IMR-90 (cell line): ENCODE measurements at regions not wholly inside any gene's neighbourhood (a gene's known extent, or its start where the extent isn't known, plus 50 kb on each side); places are given as distances from the start of the nearest gene placed in this dataset.

Source experiments
- ATAC-seq: fragments of 200-7000 bp; cut with Tn5 transposase; 2 replicates; pipeline ENCODE4 v1.9.1; 2020; ENCODE audit warnings: low read depth, mild to moderate bottlenecking, moderate library complexity
- BruUV-seq: library from RNA; stranded (reverse); fragments of 400-500 nt; replicated peaks from 2 replicates; lab custom pipeline; 2021; lab: Mats Ljungman, UMichigan
- CTCF ChIA-PET: fragments of 300-600 bp; formaldehyde crosslinking; extraction: SDS; loops from one replicate; lab custom pipeline; 2021; ENCODE audit warnings: antibody characterized with exemption; lab: Yijun Ruan, JAX
- POLR2A ChIA-PET: fragments of 300-600 bp; sonication (Branson Sonifier 250); formaldehyde crosslinking; loops from one replicate; lab custom pipeline; 2022; ENCODE audit warnings: antibody characterized with exemption; ENCODE audit not compliant: unreplicated experiment; lab: Charles Lee
- DNase-seq: peaks from one replicate; pipeline ENCODE4 v3.0.0; 2013
- H2AFZ ChIP-seq: replicated peaks from 2 replicates; pipeline ENCODE3; 2013; ENCODE audit warnings: low read length, mild to moderate bottlenecking; ENCODE audit not compliant: poor library complexity
- H2AK5ac ChIP-seq: 2 replicates; pipeline ENCODE4 v1.6.1; 2013; ENCODE audit warnings: low read depth, low read length, inconsistent platforms
- H2AK9ac ChIP-seq: replicated peaks from 2 replicates; pipeline ENCODE3; 2013; ENCODE audit warnings: mild to moderate bottlenecking, low read depth, low read length, moderate library complexity; ENCODE audit not compliant: poor library complexity
- H2BK120ac ChIP-seq: 2 replicates; pipeline ENCODE4 v1.6.1; 2013; ENCODE audit warnings: low read depth, low read length, inconsistent platforms
- H2BK15ac ChIP-seq: 3 replicates; pipeline ENCODE4 v1.6.1; 2013; ENCODE audit warnings: low read depth, low read length, inconsistent platforms
- H2BK20ac ChIP-seq: 2 replicates; pipeline ENCODE4 v1.6.1; 2013; ENCODE audit warnings: low read depth, mild to moderate bottlenecking, inconsistent platforms, low read length, moderate library complexity
- H2BK5ac ChIP-seq: 2 replicates; pipeline ENCODE4 v1.6.1; 2013; ENCODE audit warnings: mild to moderate bottlenecking, low read depth, low read length, inconsistent platforms; ENCODE audit not compliant: poor library complexity, severe bottlenecking
- H3K14ac ChIP-seq: replicated peaks from 2 replicates; pipeline ENCODE4 v1.6.1; 2013; ENCODE audit warnings: low read depth, low read length, inconsistent platforms
- H3K18ac ChIP-seq: 2 replicates; pipeline ENCODE4 v1.6.1; 2013; ENCODE audit warnings: low read depth, low read length, control low read depth
- H3K23ac ChIP-seq: 2 replicates; pipeline ENCODE4 v1.6.1; 2013; ENCODE audit warnings: low read depth, low read length, inconsistent platforms
- H3K27ac ChIP-seq: 2 replicates; pipeline ENCODE4 v1.5.1; 2013; ENCODE audit warnings: mild to moderate bottlenecking, control low read depth, low read length; ENCODE audit not compliant: insufficient read depth
- H3K27me3 ChIP-seq: 2 replicates; pipeline ENCODE4 v1.6.1; 2013; ENCODE audit warnings: low read length; ENCODE audit not compliant: control insufficient read depth, insufficient read depth
- H3K36me3 ChIP-seq: 2 replicates; pipeline ENCODE4 v1.6.1; 2013; ENCODE audit warnings: low read length, mixed read lengths; ENCODE audit not compliant: control insufficient read depth, insufficient read depth
- H3K4ac ChIP-seq: 2 replicates; pipeline ENCODE4 v1.6.1; 2013; ENCODE audit warnings: low read depth, low read length, inconsistent platforms
- H3K4me1 ChIP-seq: 2 replicates; pipeline ENCODE4 v1.6.1; 2013; ENCODE audit warnings: low read length, mixed read lengths; ENCODE audit not compliant: control insufficient read depth, insufficient read depth
- H3K4me2 ChIP-seq: 2 replicates; pipeline ENCODE4 v1.6.1; 2013; ENCODE audit warnings: low read depth, mild to moderate bottlenecking, control low read depth, low read length, moderate library complexity
- H3K4me3 ChIP-seq: 2 replicates; pipeline ENCODE4 v1.5.1; 2013; ENCODE audit warnings: low read depth, mild to moderate bottlenecking, control low read depth, low read length, moderate library complexity; ENCODE audit not compliant: insufficient read depth
- H3K56ac ChIP-seq: 2 replicates; pipeline ENCODE4 v1.6.1; 2013; ENCODE audit warnings: low read length, inconsistent platforms; ENCODE audit not compliant: insufficient read depth; ENCODE audit errors: extremely low read depth
- H3K79me1 ChIP-seq, 2 experiments: 2 replicates each; pipeline ENCODE4 v1.6.1; 2013; ENCODE audit warnings: low read length in 2 of 2, inconsistent platforms in 1 of 2, low read depth in 1 of 2
- H3K9ac ChIP-seq: 2 replicates; pipeline ENCODE4 v1.6.1; 2013; ENCODE audit warnings: low read depth, low read length, control low read depth
- H3K9me1 ChIP-seq: 2 replicates; pipeline ENCODE4 v1.6.1; 2013; ENCODE audit warnings: low read length, inconsistent platforms; ENCODE audit not compliant: insufficient read depth
- H3K9me3 ChIP-seq: 2 replicates; pipeline ENCODE4 v1.6.1; 2013; ENCODE audit warnings: low read length; ENCODE audit not compliant: control insufficient read depth, insufficient read depth
- H4K20me1 ChIP-seq: 2 replicates; pipeline ENCODE4 v1.6.1; 2013; ENCODE audit warnings: low read length, inconsistent platforms; ENCODE audit not compliant: insufficient read depth
- H4K5ac ChIP-seq: 2 replicates; pipeline ENCODE4 v1.6.1; 2013; ENCODE audit warnings: mild to moderate bottlenecking, low read depth, low read length, control low read depth
- H4K8ac ChIP-seq, 2 experiments: 2 replicates each; pipeline ENCODE4 v1.6.1; 2013; ENCODE audit warnings: low read depth in 2 of 2, low read length in 2 of 2, control low read depth in 1 of 2, inconsistent platforms in 1 of 2
- H4K91ac ChIP-seq: 2 replicates; pipeline ENCODE4 v1.6.1; 2013; ENCODE audit warnings: low read depth, low read length, inconsistent platforms; ENCODE audit not compliant: insufficient read depth
- BHLHE40 ChIP-seq: fragments of 150-350 bp; IDR thresholded peaks from 2 replicates; pipeline ENCODE4 v1.6.1; 2016; ENCODE audit warnings: mild to moderate bottlenecking, low read depth, low read length
- CEBPB ChIP-seq: IDR thresholded peaks from 2 replicates; pipeline ENCODE4 v1.6.1; 2012; ENCODE audit warnings: low read depth, low read length, improper control_type of control experiment
- CHD1 ChIP-seq: IDR thresholded peaks from 2 replicates; pipeline ENCODE4 v1.6.1; 2012; ENCODE audit warnings: low read depth, low read length, improper control_type of control experiment
- FOS ChIP-seq: fragments of 150-350 bp; IDR thresholded peaks from 2 replicates; pipeline ENCODE4 v1.6.1; 2016; ENCODE audit warnings: low read depth, low read length
- MAFK ChIP-seq: IDR thresholded peaks from 2 replicates; pipeline ENCODE4 v1.6.1; 2012; ENCODE audit warnings: low read depth, low read length, improper control_type of control experiment
- MAZ ChIP-seq: IDR thresholded peaks from 2 replicates; pipeline ENCODE4 v1.6.1; 2012; ENCODE audit warnings: low read depth, mild to moderate bottlenecking, low read length, improper control_type of control experiment, moderate library complexity, borderline replicate concordance
- MXI1 ChIP-seq: IDR thresholded peaks from 2 replicates; pipeline ENCODE4 v1.6.1; 2012; ENCODE audit warnings: low read depth, mild to moderate bottlenecking, low read length, moderate library complexity, borderline replicate concordance
- NFE2L2 ChIP-seq: fragments of 150-350 bp; IDR thresholded peaks from 2 replicates; pipeline ENCODE4 v1.6.1; 2016; ENCODE audit warnings: low read depth, mild to moderate bottlenecking, low read length
- POLR2A ChIP-seq: IDR thresholded peaks from 2 replicates; pipeline ENCODE4 v1.6.1; 2012; ENCODE audit warnings: mild to moderate bottlenecking, low read depth, low read length
- RAD21 ChIP-seq: IDR thresholded peaks from 2 replicates; pipeline ENCODE4 v1.6.1; 2012; ENCODE audit warnings: low read length, improper control_type of control experiment
- RCOR1 ChIP-seq: IDR thresholded peaks from 2 replicates; pipeline ENCODE4 v1.6.1; 2012; ENCODE audit warnings: mild to moderate bottlenecking, low read length, improper control_type of control experiment; ENCODE audit not compliant: insufficient replicate concordance
- RFX5 ChIP-seq: IDR thresholded peaks from 2 replicates; pipeline ENCODE4 v1.8.0; 2012; ENCODE audit warnings: low read depth, mild to moderate bottlenecking, low read length, moderate library complexity
- SMC3 ChIP-seq: fragments of 150-350 bp; IDR thresholded peaks from 2 replicates; pipeline ENCODE4 v1.6.1; 2016; ENCODE audit warnings: low read depth, mild to moderate bottlenecking, antibody characterized with exemption, low read length, moderate library complexity
- WGBS, 2 experiments: methylation state at CpG; one replicate each; pipeline versions ENCODE4 v1.1.5 to v1.1.7; 2013; ENCODE audit warnings: missing lambda C conversion rate in 2 of 2; ENCODE audit not compliant: insufficient read length in 1 of 2; ENCODE audit errors: extremely low coverage in 2 of 2; 5-methylcytosine and 5-hydroxymethylcytosine counted together
- dilution Hi-C: fragments of 300-500 bp; cut with HindIII; formaldehyde crosslinking; loops from one replicate; pipeline ENCODE4 v1.14.3; 2018; ENCODE audit warnings: low sequenced_read_pairs; ENCODE audit not compliant: unreplicated experiment
- in situ Hi-C: fragments of 300-500 bp; cut with MboI; formaldehyde crosslinking; loops from 3 replicates; pipeline ENCODE4 v1.14.3; 2019; ENCODE audit warnings: low sequenced_read_pairs, inconsistent platforms, mixed read lengths
- intact Hi-C: fragments of 100-400 bp; cut with micrococcal nuclease; formaldehyde crosslinking; loops from 2 replicates; pipeline ENCODE4 v1.10.0; 2022
- TF ChIP-seq, protein P1 (sequence below): fragments of 150-350 bp; IDR thresholded peaks from 2 replicates; pipeline ENCODE4 v1.6.1; 2017; ENCODE audit warnings: mild to moderate bottlenecking, antibody characterized with exemption, low read length, low read depth
- TF ChIP-seq, protein P2 (sequence below): conservative IDR thresholded peaks from 2 replicates; pipeline ENCODE4 v1.5.1; 2012; ENCODE audit warnings: mild to moderate bottlenecking, low read depth, low read length, improper control_type of control experiment
- TF ChIP-seq, protein P3 (sequence below): fragments of 150-350 bp; IDR thresholded peaks from 2 replicates; pipeline ENCODE4 v1.6.1; 2016; ENCODE audit warnings: low read depth, mild to moderate bottlenecking, low read length, moderate library complexity, borderline replicate concordance

DNA sequence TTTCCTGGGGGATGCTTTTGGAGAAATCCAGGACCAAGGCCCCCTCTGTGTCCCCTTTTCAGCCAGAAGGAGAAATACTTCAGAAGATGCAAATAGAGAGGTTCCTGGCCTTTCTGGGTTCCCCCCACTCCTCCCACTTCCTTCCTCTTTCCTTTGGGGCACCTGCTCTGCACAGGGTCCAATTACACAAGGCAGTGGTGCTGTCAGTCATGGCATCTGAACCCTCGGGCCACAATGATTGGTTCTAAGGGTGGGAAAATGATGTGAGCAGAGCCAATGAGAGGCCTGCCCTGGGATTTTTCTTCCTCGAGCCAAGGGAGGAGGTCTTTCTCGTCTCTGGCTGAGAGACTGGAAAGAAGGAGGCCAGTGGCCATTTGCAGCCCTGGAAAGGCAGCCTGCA, 282.2 kb downstream of the NPHP4 start:
- Histone ChIP-seq H3K27me3 (no peaks in the 10 kb centered on the region), H2AK5ac (no peak overlapping the region), H3K9ac (no peak overlapping the region), H3K4me1 (no peaks in the 10 kb centered on the region), H2AFZ (no peak overlapping the region), H3K4ac (no peak overlapping the region), H3K27ac (no peak overlapping the region), H2BK20ac (no peak overlapping the region), H3K36me3 (no peaks in the 10 kb centered on the region), H3K4me3 (no peak overlapping the region), H4K20me1 (no peaks in the 10 kb centered on the region), H3K9me1 (no peaks in the 10 kb centered on the region), H2BK15ac (no peak overlapping the region), H3K23ac (no peak overlapping the region), H3K18ac (no peak overlapping the region), H2BK5ac (no peak overlapping the region), H2AK9ac (no peak overlapping the region), H4K5ac (no peak overlapping the region), H4K91ac (no peak overlapping the region), H3K56ac (no peak overlapping the region), H4K8ac (no peak overlapping the region), H3K9me3 (peaks cover 49% of the 10 kb centered on the region), H3K79me1 (no peaks in the 10 kb centered on the region), H3K14ac (no peak overlapping the region), H2BK120ac (no peak overlapping the region), H3K4me2 (no peak overlapping the region)
- dilution Hi-C loops, result no loop called here
- CTCF ChIA-PET, result interaction anchor here (0.6 kb wide), 1 partner anchor 458 kb away, joined by 4 read pairs; no protein-coding TSS in a partner anchor
- TF ChIP-seq RAD21 (no peak), BHLHE40 (no peak), RFX5 (no peak), POLR2A (no peak), NFE2L2 (no peak), CEBPB (no peak), FOS (no peak), MXI1 (no peak), MAFK (no peak), CHD1 (no peak), MAZ (no peak), RCOR1 (no peak), SMC3 (no peak)
- TF ChIP-seq, protein P1, sequence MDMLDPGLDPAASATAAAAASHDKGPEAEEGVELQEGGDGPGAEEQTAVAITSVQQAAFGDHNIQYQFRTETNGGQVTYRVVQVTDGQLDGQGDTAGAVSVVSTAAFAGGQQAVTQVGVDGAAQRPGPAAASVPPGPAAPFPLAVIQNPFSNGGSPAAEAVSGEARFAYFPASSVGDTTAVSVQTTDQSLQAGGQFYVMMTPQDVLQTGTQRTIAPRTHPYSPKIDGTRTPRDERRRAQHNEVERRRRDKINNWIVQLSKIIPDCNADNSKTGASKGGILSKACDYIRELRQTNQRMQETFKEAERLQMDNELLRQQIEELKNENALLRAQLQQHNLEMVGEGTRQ, result no peak
- TF ChIP-seq, protein P2, sequence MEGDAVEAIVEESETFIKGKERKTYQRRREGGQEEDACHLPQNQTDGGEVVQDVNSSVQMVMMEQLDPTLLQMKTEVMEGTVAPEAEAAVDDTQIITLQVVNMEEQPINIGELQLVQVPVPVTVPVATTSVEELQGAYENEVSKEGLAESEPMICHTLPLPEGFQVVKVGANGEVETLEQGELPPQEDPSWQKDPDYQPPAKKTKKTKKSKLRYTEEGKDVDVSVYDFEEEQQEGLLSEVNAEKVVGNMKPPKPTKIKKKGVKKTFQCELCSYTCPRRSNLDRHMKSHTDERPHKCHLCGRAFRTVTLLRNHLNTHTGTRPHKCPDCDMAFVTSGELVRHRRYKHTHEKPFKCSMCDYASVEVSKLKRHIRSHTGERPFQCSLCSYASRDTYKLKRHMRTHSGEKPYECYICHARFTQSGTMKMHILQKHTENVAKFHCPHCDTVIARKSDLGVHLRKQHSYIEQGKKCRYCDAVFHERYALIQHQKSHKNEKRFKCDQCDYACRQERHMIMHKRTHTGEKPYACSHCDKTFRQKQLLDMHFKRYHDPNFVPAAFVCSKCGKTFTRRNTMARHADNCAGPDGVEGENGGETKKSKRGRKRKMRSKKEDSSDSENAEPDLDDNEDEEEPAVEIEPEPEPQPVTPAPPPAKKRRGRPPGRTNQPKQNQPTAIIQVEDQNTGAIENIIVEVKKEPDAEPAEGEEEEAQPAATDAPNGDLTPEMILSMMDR, result no peak
- TF ChIP-seq, protein P3, sequence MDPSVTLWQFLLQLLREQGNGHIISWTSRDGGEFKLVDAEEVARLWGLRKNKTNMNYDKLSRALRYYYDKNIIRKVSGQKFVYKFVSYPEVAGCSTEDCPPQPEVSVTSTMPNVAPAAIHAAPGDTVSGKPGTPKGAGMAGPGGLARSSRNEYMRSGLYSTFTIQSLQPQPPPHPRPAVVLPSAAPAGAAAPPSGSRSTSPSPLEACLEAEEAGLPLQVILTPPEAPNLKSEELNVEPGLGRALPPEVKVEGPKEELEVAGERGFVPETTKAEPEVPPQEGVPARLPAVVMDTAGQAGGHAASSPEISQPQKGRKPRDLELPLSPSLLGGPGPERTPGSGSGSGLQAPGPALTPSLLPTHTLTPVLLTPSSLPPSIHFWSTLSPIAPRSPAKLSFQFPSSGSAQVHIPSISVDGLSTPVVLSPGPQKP, result no peak
- DNase-seq (no peak), ATAC-seq (no peak)
- in situ Hi-C loops, result no loop called here
- WGBS, 2 experiments, result 0% methylated on average over 2 of the region's 3 CpGs; no CpG with 5 or more reads in 1 of the 2 experiments
- intact Hi-C loops, result no loop called here
- BruUV-seq, result no TSS peak
- POLR2A ChIA-PET, result no interaction called here
